OCI-LY7 (cell line): ENCODE measurements at regions not wholly inside any gene's neighbourhood (a gene's known extent, or its start where the extent isn't known, plus 50 kb on each side); places are given as distances from the start of the nearest gene placed in this dataset.
A peak's percentile ranks its signal among the peaks of the same experiment; 100 is the strongest.

Source experiments
- EZH2phosphoT487 ChIP-seq: fragments of 200-600 bp; sonication (generic); IDR thresholded peaks from 2 replicates; pipeline ENCODE4 v1.6.1; 2018; ENCODE audit warnings: low read depth, borderline replicate concordance, mild to moderate bottlenecking, mixed run types, antibody characterized with exemption, low read length, moderate library complexity, mixed read lengths
- TF ChIP-seq, protein P1 (sequence below): fragments of 200-600 bp; sonication (generic); conservative IDR thresholded peaks from 2 replicates; pipeline ENCODE4 v1.5.1; 2014; ENCODE audit warnings: mild to moderate bottlenecking, antibody characterized with exemption, low read length, moderate library complexity, mixed read lengths

DNA sequence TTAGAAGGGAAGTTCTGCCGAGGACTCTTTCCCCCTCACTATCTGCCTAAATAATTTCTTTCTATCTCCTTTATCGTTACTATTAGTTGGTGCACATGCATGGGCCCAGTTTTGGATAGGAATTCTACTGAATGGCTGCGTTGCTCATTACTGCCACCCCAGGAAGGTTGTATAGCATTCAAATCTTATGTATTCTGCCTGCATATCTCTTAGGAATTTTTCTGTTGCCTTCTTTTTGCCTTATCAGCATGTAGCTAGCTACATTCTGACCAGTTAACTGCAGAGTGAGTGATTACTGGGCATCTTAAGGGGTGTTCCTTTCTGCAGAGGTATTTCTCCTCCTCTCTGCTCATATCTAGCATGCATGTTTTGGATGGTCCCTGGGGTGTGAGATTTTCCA is 239.6 kb downstream of the TDRD15 start:
- TF ChIP-seq, protein P1, sequence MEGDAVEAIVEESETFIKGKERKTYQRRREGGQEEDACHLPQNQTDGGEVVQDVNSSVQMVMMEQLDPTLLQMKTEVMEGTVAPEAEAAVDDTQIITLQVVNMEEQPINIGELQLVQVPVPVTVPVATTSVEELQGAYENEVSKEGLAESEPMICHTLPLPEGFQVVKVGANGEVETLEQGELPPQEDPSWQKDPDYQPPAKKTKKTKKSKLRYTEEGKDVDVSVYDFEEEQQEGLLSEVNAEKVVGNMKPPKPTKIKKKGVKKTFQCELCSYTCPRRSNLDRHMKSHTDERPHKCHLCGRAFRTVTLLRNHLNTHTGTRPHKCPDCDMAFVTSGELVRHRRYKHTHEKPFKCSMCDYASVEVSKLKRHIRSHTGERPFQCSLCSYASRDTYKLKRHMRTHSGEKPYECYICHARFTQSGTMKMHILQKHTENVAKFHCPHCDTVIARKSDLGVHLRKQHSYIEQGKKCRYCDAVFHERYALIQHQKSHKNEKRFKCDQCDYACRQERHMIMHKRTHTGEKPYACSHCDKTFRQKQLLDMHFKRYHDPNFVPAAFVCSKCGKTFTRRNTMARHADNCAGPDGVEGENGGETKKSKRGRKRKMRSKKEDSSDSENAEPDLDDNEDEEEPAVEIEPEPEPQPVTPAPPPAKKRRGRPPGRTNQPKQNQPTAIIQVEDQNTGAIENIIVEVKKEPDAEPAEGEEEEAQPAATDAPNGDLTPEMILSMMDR, result peak; percentile 35; the same call in 1 of the 2 replicates
- TF ChIP-seq EZH2phosphoT487, result no peak
